ENCODE measurements at regions not wholly inside any gene's neighbourhood (a gene's known extent, or its start where the extent isn't known, plus 50 kb on each side); places are given as distances from the start of the nearest gene placed in this dataset.

DNA sequence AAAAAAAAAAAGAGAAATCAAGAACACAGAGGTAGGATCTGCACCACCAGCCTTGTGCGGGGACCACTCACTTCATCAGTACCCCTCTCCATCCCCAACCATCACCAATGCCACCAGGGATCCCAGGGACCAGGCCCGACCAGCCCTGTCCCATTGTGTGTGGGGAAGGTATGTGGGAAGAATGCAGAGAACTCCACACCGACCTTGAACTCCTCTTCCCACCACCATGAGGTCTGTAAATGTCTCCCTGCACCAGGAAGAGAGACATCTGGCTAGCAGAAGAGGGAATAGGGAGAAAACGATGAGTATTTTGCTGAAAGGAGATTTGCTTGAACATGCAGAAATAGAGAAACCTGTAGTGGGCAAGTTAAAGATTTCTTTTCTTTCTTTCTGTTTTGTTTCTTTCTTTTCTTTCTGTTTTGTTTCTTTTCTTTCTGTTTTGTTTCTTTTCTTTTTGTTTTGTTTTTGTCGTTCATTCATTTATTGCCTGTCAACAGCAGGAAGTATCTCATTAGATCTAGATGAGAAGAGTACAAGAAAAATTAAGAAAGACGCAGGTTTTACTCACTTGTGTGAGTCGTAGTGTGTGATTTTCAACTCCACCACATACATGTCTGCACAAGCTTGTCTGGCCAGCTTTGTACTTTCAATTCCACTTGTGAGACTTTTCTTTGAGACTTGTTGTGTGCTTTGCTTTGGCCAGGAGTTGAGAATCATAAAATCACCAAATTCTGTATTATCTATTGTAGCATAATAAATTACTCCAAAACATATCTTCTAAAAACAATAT lies 179.8 kb upstream of the HAAO start:
- TF ChIP-seq, protein P1, sequence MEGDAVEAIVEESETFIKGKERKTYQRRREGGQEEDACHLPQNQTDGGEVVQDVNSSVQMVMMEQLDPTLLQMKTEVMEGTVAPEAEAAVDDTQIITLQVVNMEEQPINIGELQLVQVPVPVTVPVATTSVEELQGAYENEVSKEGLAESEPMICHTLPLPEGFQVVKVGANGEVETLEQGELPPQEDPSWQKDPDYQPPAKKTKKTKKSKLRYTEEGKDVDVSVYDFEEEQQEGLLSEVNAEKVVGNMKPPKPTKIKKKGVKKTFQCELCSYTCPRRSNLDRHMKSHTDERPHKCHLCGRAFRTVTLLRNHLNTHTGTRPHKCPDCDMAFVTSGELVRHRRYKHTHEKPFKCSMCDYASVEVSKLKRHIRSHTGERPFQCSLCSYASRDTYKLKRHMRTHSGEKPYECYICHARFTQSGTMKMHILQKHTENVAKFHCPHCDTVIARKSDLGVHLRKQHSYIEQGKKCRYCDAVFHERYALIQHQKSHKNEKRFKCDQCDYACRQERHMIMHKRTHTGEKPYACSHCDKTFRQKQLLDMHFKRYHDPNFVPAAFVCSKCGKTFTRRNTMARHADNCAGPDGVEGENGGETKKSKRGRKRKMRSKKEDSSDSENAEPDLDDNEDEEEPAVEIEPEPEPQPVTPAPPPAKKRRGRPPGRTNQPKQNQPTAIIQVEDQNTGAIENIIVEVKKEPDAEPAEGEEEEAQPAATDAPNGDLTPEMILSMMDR (IDR thresholded peaks at IDR 0.05; ENCODE audit: insufficient read depth, low read length): no peak
- peak; percentile 49 for DNase-seq (ENCODE audit: low read depth)
- H3K4me3 ChIP-seq (ENCODE audit: low read depth, low read length): no peak overlapping the region

DNA sequence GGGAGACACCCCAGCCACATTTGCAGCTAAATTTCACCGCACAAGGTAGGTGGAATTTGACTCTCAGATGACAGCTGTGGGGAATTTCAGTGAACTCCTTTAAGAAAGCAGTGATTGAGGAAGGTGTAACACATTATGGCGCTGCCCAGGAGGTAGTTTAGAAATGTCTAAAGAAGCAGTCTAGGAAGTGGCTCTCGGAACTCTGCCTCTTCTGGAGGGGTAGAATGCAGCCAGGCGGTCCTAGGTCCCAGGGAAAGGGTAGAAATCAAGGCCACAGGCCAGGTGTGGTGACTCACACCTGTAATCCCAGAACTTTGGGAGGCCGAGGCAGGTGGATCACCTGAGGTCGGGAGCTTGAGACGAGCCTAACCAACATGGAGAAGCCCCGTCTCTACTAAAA lies 179.0 kb upstream of the HAAO start:
- no peak overlapping the region for H3K4me3 ChIP-seq (ENCODE audit: low read depth, low read length)
- TF ChIP-seq, protein P1 (IDR thresholded peaks at IDR 0.05; ENCODE audit: insufficient read depth, low read length): no peak
- no peak for DNase-seq (ENCODE audit: low read depth)

GRCh38 chr2:42970151-42970550 lies 177.8 kb upstream of the HAAO start:
- no peak overlapping the region for H3K4me3 ChIP-seq (ENCODE audit: low read depth, low read length)
- TF ChIP-seq, protein P1 (IDR thresholded peaks at IDR 0.05; ENCODE audit: insufficient read depth, low read length): no peak
- DNase-seq (ENCODE audit: low read depth): no peak

GRCh38 chr2:42969231-42970150 lies 177.1 kb upstream of the HAAO start:
- TF ChIP-seq, protein P1 (IDR thresholded peaks at IDR 0.05; ENCODE audit: insufficient read depth, low read length): no peak
- DNase-seq (ENCODE audit: low read depth): peak; percentile 96
- no peak overlapping the region for H3K4me3 ChIP-seq (ENCODE audit: low read depth, low read length)

DNA sequence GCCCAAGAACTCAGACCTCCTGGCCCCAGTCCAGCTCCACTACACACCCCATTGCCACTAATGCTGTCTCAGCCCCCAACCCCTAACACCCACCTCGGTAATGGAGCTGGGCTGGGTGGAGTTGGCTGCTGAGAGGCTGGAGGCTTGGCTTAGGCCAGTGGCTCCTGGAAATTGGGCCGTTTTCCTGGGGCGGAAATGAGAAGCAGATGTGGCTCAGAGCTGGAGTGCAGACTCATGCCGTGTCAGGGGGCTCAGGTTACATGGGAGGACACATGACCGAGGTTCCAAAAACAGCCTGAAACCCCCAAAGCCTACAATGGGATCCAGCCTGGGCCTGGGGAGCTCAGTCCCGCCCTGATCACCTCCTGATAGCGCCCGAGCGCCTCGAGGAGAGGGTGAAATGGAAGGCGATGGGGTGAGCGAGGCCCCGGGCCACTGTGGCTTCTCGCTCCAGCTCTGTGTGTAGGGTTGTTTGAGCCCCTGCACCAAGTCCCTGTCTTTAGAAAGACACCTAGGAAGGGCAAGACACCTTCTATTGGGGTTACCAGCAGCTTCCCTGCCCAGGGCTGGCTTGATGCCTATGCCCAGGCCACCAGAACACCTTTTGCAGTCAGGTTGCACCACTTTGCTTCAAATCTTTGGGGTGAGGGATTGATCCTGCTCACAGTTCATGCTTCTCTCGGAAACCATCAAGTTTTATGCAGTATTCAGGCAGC lies 175.7 kb upstream of the HAAO start:
- H3K4me3 ChIP-seq (ENCODE audit: low read depth, low read length): no peak overlapping the region
- TF ChIP-seq, protein P1 (IDR thresholded peaks at IDR 0.05; ENCODE audit: insufficient read depth, low read length): no peak
- DNase-seq (ENCODE audit: low read depth): peak; percentile 98

- DNase-seq (ENCODE audit: low read depth): no peak
- TF ChIP-seq, protein P1 (IDR thresholded peaks at IDR 0.05; ENCODE audit: insufficient read depth, low read length): no peak
- H3K4me3 ChIP-seq (ENCODE audit: low read depth, low read length): no peak overlapping the region
Measured at GRCh38 chr2:42965910-42966309, 173.5 kb upstream of the HAAO start.

Measured in fibroblast of the aortic adventitia (primary cell).